GM03348 (cell line): ENCODE measurements at regions not wholly inside any gene's neighbourhood (a gene's known extent, or its start where the extent isn't known, plus 50 kb on each side); places are given as distances from the start of the nearest gene placed in this dataset.
A peak's percentile ranks its signal among the peaks of the same experiment; 100 is the strongest.
"Not testable (repeated sequence)": the region's sequence is repeated elsewhere in the genome, so short reads cannot be mapped to it uniquely, and the experiment has no call there.

ENCODE experiments used
- DNase-seq: peaks from one replicate; pipeline ENCODE4 v3.0.0; 2012; ENCODE audit warnings: low spot score

- DNase-seq = not testable (repeated sequence)
Measured at GRCh38 chr10:38362514-38362913, 268.4 kb downstream of the ZNF37A start.

DNA sequence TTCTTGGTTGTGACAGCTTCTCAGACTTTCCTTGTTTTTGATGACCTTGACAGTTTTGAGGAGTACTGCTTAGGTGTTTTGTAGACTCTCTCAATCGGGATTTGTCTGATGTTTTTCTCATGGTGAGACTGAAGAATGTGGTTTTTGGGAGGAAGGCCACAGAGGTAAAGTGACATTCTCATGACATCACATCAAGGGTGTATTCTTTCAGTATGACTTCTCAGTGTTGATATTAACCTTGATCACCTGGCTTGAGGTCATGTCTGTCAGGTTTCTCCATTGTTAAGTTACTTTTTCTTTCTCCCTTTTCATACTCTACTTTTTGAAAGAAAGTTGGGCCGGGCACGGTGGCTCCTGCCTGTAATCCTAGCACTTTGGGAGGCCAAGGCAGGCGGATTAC, 269.9 kb downstream of the ZNF37A start:
- not testable (repeated sequence) for DNase-seq

DNA sequence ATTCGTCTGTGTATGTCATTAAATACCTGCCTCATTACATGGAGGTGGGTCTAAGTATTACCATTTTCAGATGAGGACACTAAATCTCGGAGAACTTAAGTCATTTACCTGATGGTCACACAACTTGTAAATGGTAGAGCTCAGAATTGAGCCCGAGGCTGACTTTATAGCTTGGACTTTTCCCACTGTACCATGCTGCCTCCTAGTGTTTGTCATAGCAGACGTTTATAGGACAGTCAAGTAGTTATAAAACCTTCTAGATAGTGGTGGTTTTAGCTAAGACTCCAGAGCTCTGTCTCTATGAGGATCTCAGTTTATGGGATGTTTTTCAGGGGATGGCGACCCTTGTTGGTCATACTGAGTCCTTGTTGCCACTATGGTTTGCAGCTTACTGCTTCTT, 271.8 kb downstream of the ZNF37A start:
- DNase-seq = peak; percentile 16

DNA sequence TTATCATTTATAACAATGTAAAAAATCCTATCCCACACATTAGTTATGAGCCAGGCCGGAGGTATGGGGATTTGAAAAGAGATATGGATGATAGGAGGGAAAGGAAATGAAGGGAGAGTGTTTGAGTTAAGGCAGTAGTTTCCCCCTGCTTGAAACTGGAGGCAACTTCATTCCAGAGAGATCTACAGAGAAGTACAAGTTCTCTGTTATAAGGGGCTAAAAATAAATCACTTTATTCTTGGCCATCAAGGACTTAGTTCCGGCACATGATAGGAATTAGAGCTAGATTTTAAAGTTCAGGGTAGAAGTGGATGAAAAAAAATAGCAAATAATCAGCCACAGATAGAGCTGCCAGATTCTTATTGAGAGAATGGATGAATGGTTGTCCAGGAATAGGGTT, 289.7 kb downstream of the ZNF37A start:
- not testable (repeated sequence) for DNase-seq

DNA sequence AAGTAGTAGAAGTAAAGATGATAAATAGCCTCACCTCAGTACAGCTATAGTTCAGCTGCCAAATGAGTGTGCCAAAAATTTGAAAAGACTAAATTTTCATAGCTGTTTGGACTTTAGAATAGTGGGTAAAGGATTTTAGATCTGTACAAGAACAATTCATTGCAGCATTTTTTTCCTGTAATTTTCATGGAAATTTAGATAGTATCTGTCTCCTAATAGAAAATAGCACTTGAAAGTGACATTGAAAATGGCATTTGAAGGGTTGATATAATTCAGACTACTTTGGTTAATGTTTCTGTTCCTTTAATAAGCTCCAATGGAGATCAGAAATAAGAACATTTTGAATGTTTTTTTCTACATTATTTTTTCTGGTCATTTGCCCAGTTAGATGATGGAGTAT, 292.7 kb downstream of the ZNF37A start:
- not testable (repeated sequence) for DNase-seq

DNA sequence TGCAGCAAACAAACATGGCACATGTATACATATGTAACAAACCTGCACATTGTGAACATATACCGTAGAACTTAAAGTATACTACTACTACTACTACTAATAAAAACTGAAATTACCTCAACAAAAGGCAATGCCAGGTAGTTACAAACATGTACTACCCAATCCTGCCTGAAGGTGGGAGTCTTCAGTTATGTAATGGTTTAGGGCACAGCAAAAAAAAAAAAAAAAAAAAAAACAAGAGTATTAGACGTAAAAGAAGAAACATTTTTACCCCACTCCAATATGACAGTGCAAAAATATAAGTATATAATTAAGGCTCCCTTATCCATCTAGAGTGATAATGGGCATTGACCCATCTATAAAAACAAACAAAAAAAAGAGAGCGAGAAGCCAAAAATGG, 296.6 kb downstream of the ZNF37A start:
- not testable (repeated sequence) for DNase-seq

- DNase-seq = not testable (repeated sequence)
Measured at GRCh38 chr10:38395465-38395864, 301.3 kb downstream of the ZNF37A start.

GRCh38 chr10:38396178-38396954, 302.2 kb downstream of the ZNF37A start:
- not testable (repeated sequence) for DNase-seq

DNA sequence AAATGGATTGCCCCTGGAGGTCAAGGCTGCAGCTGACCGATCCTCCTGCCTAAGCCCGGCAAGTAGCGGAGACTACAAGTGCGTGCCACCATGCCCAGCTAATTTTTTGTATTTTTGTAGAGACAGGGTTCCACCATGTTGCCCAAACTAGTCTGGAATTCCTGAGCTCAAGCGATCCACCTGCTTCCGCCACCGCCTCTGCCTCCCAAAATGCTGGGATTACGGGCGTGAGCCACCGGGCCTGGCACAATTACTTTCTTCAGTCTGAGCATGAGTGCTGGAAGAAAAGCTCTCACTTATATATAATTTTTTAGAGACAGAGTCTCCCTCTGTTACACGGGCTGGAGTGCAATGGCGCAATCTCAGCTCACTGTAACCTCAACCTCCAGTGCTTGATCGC, 307.4 kb downstream of the ZNF37A start:
- DNase-seq = not testable (repeated sequence)

DNA sequence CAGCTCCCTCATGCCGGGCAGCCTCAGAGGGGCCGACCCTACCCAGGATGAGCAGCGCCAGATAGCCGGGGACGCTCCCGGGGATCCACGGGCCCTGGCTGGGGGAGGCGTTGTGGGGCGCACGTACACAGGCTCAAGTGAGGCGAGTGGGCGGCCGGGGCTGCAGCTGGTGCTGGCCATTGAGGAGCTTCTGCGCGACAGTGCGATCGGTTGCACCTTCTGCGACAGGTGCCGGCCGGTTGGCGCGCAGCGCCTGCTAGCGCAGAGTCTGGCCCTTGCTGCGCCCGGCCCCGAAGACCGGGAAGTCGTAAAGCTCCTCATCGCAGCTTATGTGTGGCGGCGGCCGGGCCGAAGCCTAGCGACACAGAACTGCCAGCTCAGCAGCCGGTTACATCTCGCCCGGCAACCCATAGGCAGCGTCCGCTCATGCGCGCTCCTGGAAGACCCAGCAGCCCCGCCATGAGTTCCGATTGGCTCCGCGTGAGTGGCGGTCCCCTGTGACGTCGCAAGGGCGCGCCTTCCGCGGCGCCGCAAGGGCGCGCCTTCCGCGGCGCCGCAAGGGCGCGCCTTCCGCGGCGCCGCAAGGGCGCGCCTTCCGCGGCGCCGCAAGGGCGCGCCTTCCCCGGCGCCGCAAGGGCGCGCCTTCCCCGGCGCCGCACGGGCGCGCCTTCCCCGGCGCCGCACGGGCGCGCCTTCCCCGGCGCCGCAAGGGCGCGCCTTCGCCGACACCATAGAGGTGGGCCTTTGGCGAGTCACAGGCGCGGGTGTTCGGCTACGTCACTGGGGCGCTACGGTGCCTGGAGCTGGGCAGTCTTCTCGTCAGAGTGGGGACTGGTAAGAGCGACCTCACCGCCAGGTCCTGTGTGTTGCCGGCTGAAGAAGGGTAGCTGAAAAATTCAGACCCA, 308.6 kb downstream of the ZNF37A start:
- DNase-seq = peak; percentile 86

GRCh38 chr10:38403347-38404117, 309.4 kb downstream of the ZNF37A start:
- not testable (repeated sequence) for DNase-seq

DNA sequence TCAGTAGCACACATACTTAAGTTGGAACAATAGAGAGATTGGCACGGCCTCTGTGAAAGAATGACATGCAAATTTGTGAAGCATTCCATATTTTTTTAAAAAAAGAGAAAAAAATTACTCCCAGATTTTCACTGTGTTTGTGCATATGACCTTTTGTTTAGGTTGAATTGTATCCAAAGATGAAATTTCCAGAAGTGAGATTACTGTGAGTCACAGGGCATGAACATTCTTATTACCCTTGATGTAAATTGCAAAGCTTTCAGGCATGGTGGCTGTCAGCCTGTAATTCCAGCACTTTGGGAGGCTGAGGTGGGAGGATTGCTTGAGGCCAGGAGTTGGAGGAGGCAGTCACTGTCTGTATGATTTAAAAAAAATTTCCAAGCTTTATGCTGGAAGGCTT, 329.5 kb downstream of the ZNF37A start:
- not testable (repeated sequence) for DNase-seq

GRCh38 chr10:38430242-38430641, 336.1 kb downstream of the ZNF37A start:
- not testable (repeated sequence) for DNase-seq

DNA sequence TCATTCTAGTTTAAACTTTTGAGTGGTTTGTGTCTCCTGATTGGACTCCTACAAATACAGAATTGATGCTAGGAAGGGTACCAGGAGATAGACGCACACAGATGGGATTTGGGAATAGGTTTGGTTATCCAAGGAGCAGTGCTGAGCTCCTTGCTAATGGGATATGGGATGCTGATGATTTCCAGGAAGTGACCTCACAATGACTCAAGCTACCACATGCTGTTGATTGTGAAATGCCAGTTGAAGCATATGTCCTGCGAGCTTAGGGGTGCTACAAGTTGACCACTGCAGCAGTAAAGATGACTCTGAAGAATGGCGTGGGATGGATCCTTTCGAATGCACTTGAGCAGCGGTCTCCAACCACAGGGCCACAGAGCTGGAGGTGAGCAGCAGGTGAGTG, 343.2 kb downstream of the ZNF37A start:
- not testable (repeated sequence) for DNase-seq

DNA sequence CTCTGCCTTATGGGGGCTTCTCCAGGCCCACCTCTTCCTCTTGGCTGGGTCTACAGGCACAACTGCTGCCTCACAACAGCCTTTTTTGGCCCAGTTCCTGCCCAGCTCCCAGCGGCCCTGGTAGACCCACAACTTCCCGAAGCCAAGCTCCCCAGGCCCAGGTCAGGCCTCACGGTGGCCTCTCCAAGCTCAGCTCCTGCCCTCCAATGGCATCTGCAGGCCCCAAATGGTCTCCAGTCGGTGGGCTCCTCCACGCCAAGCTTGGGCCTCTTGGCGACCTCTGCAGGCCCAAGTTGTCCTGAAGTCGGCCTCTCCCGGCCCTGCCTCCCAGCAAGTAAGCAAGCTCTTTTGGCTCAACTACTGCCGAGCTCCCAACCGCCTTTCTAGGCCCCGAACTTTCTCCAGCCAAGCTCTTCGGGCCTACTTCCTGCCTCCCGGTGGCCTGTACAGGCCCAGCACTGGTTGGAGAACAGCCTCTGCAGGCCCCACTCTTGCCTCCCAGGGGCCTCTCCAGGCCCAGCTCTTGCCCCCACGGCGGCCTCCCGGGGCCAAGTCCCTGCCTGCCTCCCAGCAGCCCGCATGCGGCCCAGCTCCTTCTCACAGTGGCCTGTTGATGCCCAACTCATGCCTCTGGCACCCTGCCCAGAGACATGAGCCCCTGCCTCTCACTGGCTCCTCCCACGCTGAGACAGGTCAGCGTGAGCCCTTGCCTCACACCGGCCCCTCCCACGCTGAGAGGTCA, 354.6 kb downstream of the ZNF37A start:
- not testable (repeated sequence) for DNase-seq

- DNase-seq = not testable (repeated sequence)
Measured at GRCh38 chr10:38449618-38450017, 355.5 kb downstream of the ZNF37A start.

- DNase-seq = not testable (repeated sequence)
Measured at GRCh38 chr10:38450372-38451057, 356.4 kb downstream of the ZNF37A start.

- DNase-seq = not testable (repeated sequence)
Measured at GRCh38 chr10:38451306-38451967, 357.3 kb downstream of the ZNF37A start.
